ENCODE measurements at regions not wholly inside any gene's neighbourhood (a gene's known extent, or its start where the extent isn't known, plus 50 kb on each side); places are given as distances from the start of the nearest gene placed in this dataset.

GRCh38 chr12:130017591-130018449 lies 114.0 kb upstream of the TMEM132D start:
- no peak for DNase-seq

- DNase-seq: no peak
Observed at GRCh38 chr12:130018614-130019013, 114.8 kb upstream of the TMEM132D start.

- DNase-seq: peak in 2 of 5 donors; percentile 6 to 10
Observed at GRCh38 chr12:130026608-130027176, 122.9 kb upstream of the TMEM132D start.

- no peak for DNase-seq
Observed at GRCh38 chr12:130027798-130028197, 124.0 kb upstream of the TMEM132D start.

GRCh38 chr12:130029151-130029550 lies 125.3 kb upstream of the TMEM132D start:
- no peak for DNase-seq

GRCh38 chr12:130031041-130031440 lies 127.2 kb upstream of the TMEM132D start:
- DNase-seq: no peak

- DNase-seq: peak in 3 of 5 donors; percentile 13 to 38 (median 15)
Observed at GRCh38 chr12:130031571-130032189, 127.9 kb upstream of the TMEM132D start.

- peak in 1 of 5 donors; percentile 5 for DNase-seq
Observed at GRCh38 chr12:130041983-130042812, 120.1 kb upstream of the FZD10 start.

GRCh38 chr12:130043685-130044406 lies 118.4 kb upstream of the FZD10 start:
- no peak for DNase-seq

GRCh38 chr12:130044991-130045621 lies 117.2 kb upstream of the FZD10 start:
- DNase-seq: no peak

- DNase-seq: no peak
Observed at GRCh38 chr12:130049666-130050065, 112.6 kb upstream of the FZD10 start.

GRCh38 chr12:130051900-130052299 lies 110.4 kb upstream of the FZD10 start:
- DNase-seq: no peak

- no peak for DNase-seq
Observed at GRCh38 chr12:130053651-130054069, 108.6 kb upstream of the FZD10 start.

- no peak for DNase-seq
Observed at GRCh38 chr12:130054803-130055202, 107.5 kb upstream of the FZD10 start.

- DNase-seq: no peak
Observed at GRCh38 chr12:130058926-130059472, 103.3 kb upstream of the FZD10 start.

- DNase-seq: no peak
Observed at GRCh38 chr12:130063866-130064265, 98.4 kb upstream of the FZD10 start.

GRCh38 chr12:130064999-130065398 lies 97.3 kb upstream of the FZD10 start:
- DNase-seq: no peak

- no peak for DNase-seq
Observed at GRCh38 chr12:130066742-130067141, 95.5 kb upstream of the FZD10 start.

- DNase-seq: no peak
Observed at GRCh38 chr12:130068741-130069140, 93.5 kb upstream of the FZD10 start.

GRCh38 chr12:130070126-130070611 lies 92.1 kb upstream of the FZD10 start:
- DNase-seq: no peak

- DNase-seq: no peak
Observed at GRCh38 chr12:130073721-130074120, 88.5 kb upstream of the FZD10 start.
